ENCODE measurements at regions not wholly inside any gene's neighbourhood (a gene's known extent, or its start where the extent isn't known, plus 50 kb on each side); places are given as distances from the start of the nearest gene placed in this dataset.

GRCh38 chr13:74784959-74785358 is 650.8 kb upstream of the KLF12 start:
- TF ChIP-seq MYC (IDR thresholded peaks at IDR 0.05; ENCODE audit: low read depth, low read length): no peak
- TF ChIP-seq MAX (IDR thresholded peaks at IDR 0.05; ENCODE audit: low read depth, low read length): no peak
- no peak for TF ChIP-seq CTCF (IDR thresholded peaks at IDR 0.05; ENCODE audit: low read depth, low read length)
- no peak for TF ChIP-seq POLR2A (IDR thresholded peaks at IDR 0.05; ENCODE audit: extremely low read depth, insufficient read length)
- no peak for DNase-seq (ENCODE audit: low read depth)
- no peak overlapping the region for H3K4me3 ChIP-seq (ENCODE audit: low read depth, low read length)

- no peak for DNase-seq (ENCODE audit: low read depth)
- no peak overlapping the region for H3K4me3 ChIP-seq (ENCODE audit: low read depth, low read length)
- TF ChIP-seq MYC (IDR thresholded peaks at IDR 0.05; ENCODE audit: low read depth, low read length): no peak
- no peak for TF ChIP-seq MAX (IDR thresholded peaks at IDR 0.05; ENCODE audit: low read depth, low read length)
- TF ChIP-seq CTCF (IDR thresholded peaks at IDR 0.05; ENCODE audit: low read depth, low read length): no peak
- no peak for TF ChIP-seq POLR2A (IDR thresholded peaks at IDR 0.05; ENCODE audit: extremely low read depth, insufficient read length)
These were observed 644.7 kb upstream of the KLF12 start for GRCh38 chr13:74778946-74779345.

GRCh38 chr13:74778087-74778486 is 643.9 kb upstream of the KLF12 start:
- no peak overlapping the region for H3K4me3 ChIP-seq (ENCODE audit: low read depth, low read length)
- TF ChIP-seq MYC (IDR thresholded peaks at IDR 0.05; ENCODE audit: low read depth, low read length): no peak
- no peak for TF ChIP-seq MAX (IDR thresholded peaks at IDR 0.05; ENCODE audit: low read depth, low read length)
- TF ChIP-seq CTCF (IDR thresholded peaks at IDR 0.05; ENCODE audit: low read depth, low read length): no peak
- no peak for TF ChIP-seq POLR2A (IDR thresholded peaks at IDR 0.05; ENCODE audit: extremely low read depth, insufficient read length)
- DNase-seq (ENCODE audit: low read depth): no peak

GRCh38 chr13:74774264-74774663 is 640.1 kb upstream of the KLF12 start:
- DNase-seq (ENCODE audit: low read depth): no peak
- H3K4me3 ChIP-seq (ENCODE audit: low read depth, low read length): no peak overlapping the region
- TF ChIP-seq CTCF (IDR thresholded peaks at IDR 0.05; ENCODE audit: low read depth, low read length) (no peak), MYC (IDR thresholded peaks at IDR 0.05; ENCODE audit: low read depth, low read length) (no peak), POLR2A (IDR thresholded peaks at IDR 0.05; ENCODE audit: extremely low read depth, insufficient read length) (no peak), MAX (IDR thresholded peaks at IDR 0.05; ENCODE audit: low read depth, low read length) (no peak)

GRCh38 chr13:74773248-74773647 is 639.0 kb upstream of the KLF12 start:
- TF ChIP-seq MAX (IDR thresholded peaks at IDR 0.05; ENCODE audit: low read depth, low read length): no peak
- TF ChIP-seq POLR2A (IDR thresholded peaks at IDR 0.05; ENCODE audit: extremely low read depth, insufficient read length): no peak
- no peak for TF ChIP-seq MYC (IDR thresholded peaks at IDR 0.05; ENCODE audit: low read depth, low read length)
- no peak for DNase-seq (ENCODE audit: low read depth)
- H3K4me3 ChIP-seq (ENCODE audit: low read depth, low read length): no peak overlapping the region

GRCh38 chr13:74771964-74772363 is 637.8 kb upstream of the KLF12 start:
- TF ChIP-seq MAX (IDR thresholded peaks at IDR 0.05; ENCODE audit: low read depth, low read length) (no peak), POLR2A (IDR thresholded peaks at IDR 0.05; ENCODE audit: extremely low read depth, insufficient read length) (no peak), MYC (IDR thresholded peaks at IDR 0.05; ENCODE audit: low read depth, low read length) (no peak), CTCF (IDR thresholded peaks at IDR 0.05; ENCODE audit: low read depth, low read length) (no peak)
- no peak for DNase-seq (ENCODE audit: low read depth)
- no peak overlapping the region for H3K4me3 ChIP-seq (ENCODE audit: low read depth, low read length)

All from NB4 (cell line).